Stromal cell of bone marrow (primary cell): ENCODE measurements at regions not wholly inside any gene's neighbourhood (a gene's known extent, or its start where the extent isn't known, plus 50 kb on each side); places are given as distances from the start of the nearest gene placed in this dataset.
"Not testable (repeated sequence)": the region's sequence is repeated elsewhere in the genome, so short reads cannot be mapped to it uniquely, and the experiment has no call there.

Experiments
- DNase-seq: peaks from one replicate; pipeline ENCODE4 v3.0.0-alpha.2; 2012; ENCODE audit warnings: low read depth

DNA sequence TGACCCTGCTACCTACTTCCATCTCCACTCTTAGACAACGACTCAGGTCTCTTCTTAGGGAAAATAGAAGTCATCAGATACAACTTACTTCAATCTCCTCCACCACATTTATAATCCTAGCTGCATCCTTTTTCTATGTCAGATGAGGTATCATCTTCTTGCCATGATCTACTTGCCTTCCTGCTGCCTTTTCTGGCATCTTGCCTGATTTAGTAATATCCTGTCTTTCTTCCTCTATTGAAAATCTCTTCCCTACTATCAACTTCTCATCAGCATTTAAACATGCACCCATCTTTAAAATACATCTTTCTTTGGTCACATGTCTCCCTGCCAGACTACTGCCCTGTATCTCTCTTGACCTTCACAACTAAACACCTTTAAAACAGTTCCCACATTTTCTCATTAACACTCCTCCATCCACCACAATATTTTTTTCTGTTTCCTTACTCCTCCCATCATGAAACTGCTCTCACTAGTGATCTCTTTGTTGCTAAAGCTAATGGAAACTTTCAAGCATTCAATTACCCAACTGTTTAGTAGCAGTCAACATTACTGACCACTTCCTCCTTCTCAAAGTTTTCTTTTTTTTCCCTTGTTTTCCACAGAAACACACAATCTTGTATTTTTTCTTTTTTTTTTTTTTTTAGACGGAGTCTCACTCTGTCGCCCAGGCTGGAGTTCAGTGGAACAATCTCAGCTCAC lies 100.8 kb upstream of the CXorf66 start:
- DNase-seq: no peak

GRCh38 chrX:140064993-140065392 lies 99.7 kb upstream of the CXorf66 start:
- DNase-seq: no peak

GRCh38 chrX:140057001-140057411 lies 91.7 kb upstream of the CXorf66 start:
- peak; percentile 27 for DNase-seq

- DNase-seq: no peak
These were observed 88.5 kb upstream of the CXorf66 start for GRCh38 chrX:140053846-140054245.

GRCh38 chrX:140050906-140051305 lies 85.6 kb upstream of the CXorf66 start:
- DNase-seq: no peak

- peak; percentile 2 for DNase-seq
These were observed 75.1 kb upstream of the CXorf66 start for GRCh38 chrX:140040386-140040785.

DNA sequence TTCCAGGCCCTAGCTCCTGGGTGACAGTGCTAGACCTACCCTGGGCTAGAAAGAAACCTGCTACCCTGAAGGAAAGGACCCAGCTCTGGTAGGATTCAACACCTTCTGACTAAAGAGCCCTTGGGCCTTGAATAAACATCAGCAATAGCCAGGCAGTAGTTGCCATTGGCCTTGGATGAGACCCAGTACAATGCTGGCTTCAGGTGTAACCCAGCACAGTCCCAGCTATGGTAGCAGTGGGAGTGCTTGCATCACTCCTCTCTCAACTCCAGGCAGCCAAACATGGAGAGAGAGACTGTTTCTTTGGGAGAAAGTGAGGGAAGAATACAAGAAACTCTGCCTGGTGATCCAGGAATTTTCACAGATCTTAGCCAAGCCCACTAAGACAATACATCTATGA lies 73.5 kb upstream of the CXorf66 start:
- no peak for DNase-seq

DNA sequence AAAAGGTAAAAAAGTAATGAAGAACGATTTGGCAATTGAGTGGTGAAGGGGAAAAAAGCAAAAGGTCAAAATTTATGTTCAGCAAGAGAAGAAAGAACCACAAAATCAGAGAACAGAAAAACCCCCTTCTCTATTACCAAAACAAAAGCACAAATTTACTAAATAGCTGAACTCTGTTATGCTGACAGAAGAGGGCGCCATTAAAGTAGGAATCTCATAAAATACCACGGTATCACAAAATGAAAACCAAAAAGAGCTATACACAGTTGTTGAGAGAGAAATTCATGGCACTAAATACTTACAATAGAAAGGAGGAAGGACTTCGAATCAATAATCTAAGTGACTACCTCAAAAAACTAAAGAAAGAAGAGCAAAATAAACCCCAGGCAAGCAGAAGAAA lies 69.6 kb upstream of the CXorf66 start:
- DNase-seq: no peak

GRCh38 chrX:140022482-140022881 lies 57.2 kb upstream of the CXorf66 start:
- DNase-seq: no peak

GRCh38 chrX:140019134-140019533 lies 53.8 kb upstream of the CXorf66 start:
- DNase-seq: not testable (repeated sequence)
